Astrocyte (in vitro differentiated cells and primary cell): ENCODE measurements at regions not wholly inside any gene's neighbourhood (a gene's known extent, or its start where the extent isn't known, plus 50 kb on each side); places are given as distances from the start of the nearest gene placed in this dataset.

Experiments used
- EZH2 ChIP-seq: IDR thresholded peaks from 2 replicates; pipeline ENCODE4 v1.6.1; 2012; ENCODE audit warnings: mild to moderate bottlenecking, low read length, inconsistent platforms; ENCODE audit not compliant: insufficient read depth
- TF ChIP-seq, protein P1 (sequence below): IDR thresholded peaks from 2 replicates; pipeline ENCODE4 v1.5.1; 2011; ENCODE audit warnings: low read depth, mild to moderate bottlenecking, inconsistent platforms, low read length, moderate library complexity; ENCODE audit not compliant: insufficient read depth

- TF ChIP-seq, protein P1, sequence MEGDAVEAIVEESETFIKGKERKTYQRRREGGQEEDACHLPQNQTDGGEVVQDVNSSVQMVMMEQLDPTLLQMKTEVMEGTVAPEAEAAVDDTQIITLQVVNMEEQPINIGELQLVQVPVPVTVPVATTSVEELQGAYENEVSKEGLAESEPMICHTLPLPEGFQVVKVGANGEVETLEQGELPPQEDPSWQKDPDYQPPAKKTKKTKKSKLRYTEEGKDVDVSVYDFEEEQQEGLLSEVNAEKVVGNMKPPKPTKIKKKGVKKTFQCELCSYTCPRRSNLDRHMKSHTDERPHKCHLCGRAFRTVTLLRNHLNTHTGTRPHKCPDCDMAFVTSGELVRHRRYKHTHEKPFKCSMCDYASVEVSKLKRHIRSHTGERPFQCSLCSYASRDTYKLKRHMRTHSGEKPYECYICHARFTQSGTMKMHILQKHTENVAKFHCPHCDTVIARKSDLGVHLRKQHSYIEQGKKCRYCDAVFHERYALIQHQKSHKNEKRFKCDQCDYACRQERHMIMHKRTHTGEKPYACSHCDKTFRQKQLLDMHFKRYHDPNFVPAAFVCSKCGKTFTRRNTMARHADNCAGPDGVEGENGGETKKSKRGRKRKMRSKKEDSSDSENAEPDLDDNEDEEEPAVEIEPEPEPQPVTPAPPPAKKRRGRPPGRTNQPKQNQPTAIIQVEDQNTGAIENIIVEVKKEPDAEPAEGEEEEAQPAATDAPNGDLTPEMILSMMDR = no peak
- no peak for TF ChIP-seq EZH2
Measured at GRCh38 chr2:152883951-152884487, 165.6 kb downstream of the ARL6IP6 start.
